Trophoblast cell (in vitro differentiated cells and primary cell): ENCODE measurements at regions not wholly inside any gene's neighbourhood (a gene's known extent, or its start where the extent isn't known, plus 50 kb on each side); places are given as distances from the start of the nearest gene placed in this dataset.

ENCODE experiments used
- DNase-seq, 2 donors: peaks; one replicate each; pipeline ENCODE4 v3.0.0-alpha.2; 2016
- H2AFZ ChIP-seq: 2 replicates; pipeline ENCODE4 v1.6.1; 2013; ENCODE audit warnings: low read length, moderate library complexity, mild to moderate bottlenecking; ENCODE audit not compliant: insufficient read depth, poor library complexity
- H2AK5ac ChIP-seq: 2 replicates; pipeline ENCODE4 v1.6.1; 2013; ENCODE audit warnings: mild to moderate bottlenecking, low read length
- H2BK120ac ChIP-seq: 2 replicates; pipeline ENCODE4 v1.6.1; 2013; ENCODE audit warnings: low read length, mild to moderate bottlenecking, moderate library complexity; ENCODE audit not compliant: insufficient read depth, poor library complexity
- H2BK12ac ChIP-seq: 2 replicates; pipeline ENCODE4 v1.6.1; 2013; ENCODE audit warnings: mild to moderate bottlenecking, low read length, moderate library complexity
- H2BK5ac ChIP-seq: 2 replicates; pipeline ENCODE4 v1.6.1; 2013; ENCODE audit warnings: low read length, low read depth, moderate library complexity, mild to moderate bottlenecking; ENCODE audit not compliant: poor library complexity
- H3K14ac ChIP-seq: 2 replicates; pipeline ENCODE4 v1.6.1; 2013; ENCODE audit warnings: mild to moderate bottlenecking, low read length
- H3K18ac ChIP-seq: 2 replicates; pipeline ENCODE4 v1.6.1; 2013; ENCODE audit warnings: mild to moderate bottlenecking, low read length
- H3K23ac ChIP-seq: 2 replicates; pipeline ENCODE4 v1.6.1; 2013; ENCODE audit warnings: low read length
- H3K27ac ChIP-seq: 2 replicates; pipeline ENCODE4 v1.5.1; 2013; ENCODE audit warnings: low read depth, mild to moderate bottlenecking, inconsistent platforms, low read length, moderate library complexity
- H3K27me3 ChIP-seq: 2 replicates; pipeline ENCODE4 v1.6.1; 2013; ENCODE audit warnings: inconsistent platforms, mild to moderate bottlenecking, low read length, moderate library complexity; ENCODE audit not compliant: insufficient read depth
- H3K36me3 ChIP-seq, 2 experiments: 1 replicate in 1 of 2; 2 replicates in 1 of 2; pipeline ENCODE4 v1.6.1; 2013; ENCODE audit warnings: low read length in 2 of 2, mild to moderate bottlenecking in 2 of 2, moderate library complexity in 1 of 2; ENCODE audit not compliant: insufficient read depth in 2 of 2, control insufficient read depth in 1 of 2
- H3K4ac ChIP-seq: 2 replicates; pipeline ENCODE4 v1.6.1; 2013; ENCODE audit warnings: low read depth, mild to moderate bottlenecking, low read length, moderate library complexity
- H3K4me1 ChIP-seq, 2 experiments: 1 replicate in 1 of 2; 2 replicates in 1 of 2; pipeline ENCODE4 v1.6.1; 2013; ENCODE audit warnings: low read length in 2 of 2, mild to moderate bottlenecking in 2 of 2, moderate library complexity in 1 of 2; ENCODE audit not compliant: insufficient read depth in 2 of 2, control insufficient read depth in 1 of 2
- H3K4me2 ChIP-seq: 2 replicates; pipeline ENCODE4 v1.6.1; 2013; ENCODE audit warnings: inconsistent platforms, mild to moderate bottlenecking, low read length, moderate library complexity
- H3K4me3 ChIP-seq: 2 replicates; pipeline ENCODE4 v1.5.1; 2013; ENCODE audit warnings: mild to moderate bottlenecking, low read depth, low read length, inconsistent platforms
- H3K79me1 ChIP-seq: one replicate; pipeline ENCODE4 v1.6.1; 2013; ENCODE audit warnings: low read length
- H3K79me2 ChIP-seq: 2 replicates; pipeline ENCODE4 v1.6.1; 2013; ENCODE audit warnings: low read length, mild to moderate bottlenecking; ENCODE audit not compliant: control insufficient read depth, insufficient read depth, poor library complexity
- H3K9ac ChIP-seq: 2 replicates; pipeline ENCODE4 v1.6.1; 2013; ENCODE audit warnings: mild to moderate bottlenecking, low read length
- H3K9me3 ChIP-seq: 2 replicates; pipeline ENCODE4 v1.6.1; 2013; ENCODE audit warnings: low read depth, mild to moderate bottlenecking, control low read depth, inconsistent platforms, low read length; ENCODE audit not compliant: insufficient read depth
- H4K12ac ChIP-seq: 2 replicates; pipeline ENCODE4 v1.6.1; 2013; ENCODE audit warnings: low read depth, mild to moderate bottlenecking, low read length, moderate library complexity
- H4K8ac ChIP-seq: 2 replicates; pipeline ENCODE4 v1.6.1; 2013; ENCODE audit warnings: low read depth, mild to moderate bottlenecking, low read length, moderate library complexity
- H4K91ac ChIP-seq: one replicate; pipeline ENCODE4 v1.6.1; 2013; ENCODE audit warnings: low read depth, mild to moderate bottlenecking, low read length, moderate library complexity
- WGBS: extraction: QIAGEN DNeasy Blood & Tissue Kit; methylation state at CpG from one replicate; pipeline ENCODE4 v1.1.7; 2013; ENCODE audit warnings: missing lambda C conversion rate; ENCODE audit not compliant: insufficient read length, insufficient coverage; ENCODE audit errors: extremely low coverage; 5-methylcytosine and 5-hydroxymethylcytosine counted together

GRCh38 chr17:77730376-77730775 lies 228.1 kb upstream of the TNRC6C start:
- Histone ChIP-seq H4K12ac (no peak overlapping the region), H3K4ac (no peak overlapping the region), H4K91ac (no peak overlapping the region), H3K79me2 (no peaks in the 10 kb centered on the region), H3K4me2 (no peak overlapping the region), H3K27me3 (peaks cover 1% of the 10 kb centered on the region), H2AFZ (no peak overlapping the region), H2BK5ac (no peak overlapping the region), H3K9me3 (peaks cover 2% of the 10 kb centered on the region), H3K14ac (no peak overlapping the region), H3K9ac (no peak overlapping the region), H2BK120ac (no peak overlapping the region), H3K4me1 (no peaks in the 10 kb centered on the region), H4K8ac (no peak overlapping the region), H3K27ac (no peak overlapping the region), H3K79me1 (no peaks in the 10 kb centered on the region), H3K18ac (no peak overlapping the region), H3K36me3 (no peaks in the 10 kb centered on the region), H3K23ac (no peak overlapping the region), H2BK12ac (no peak overlapping the region), H2AK5ac (no peak overlapping the region), H3K4me3 (no peak overlapping the region)
- DNase-seq = no peak

- H3K9me3 ChIP-seq = peaks cover 2% of the 10 kb centered on the region
- no peak for DNase-seq
- no peaks in the 10 kb centered on the region for H3K4me1 ChIP-seq
- no peak overlapping the region for H3K18ac ChIP-seq
- H2BK5ac ChIP-seq = no peak overlapping the region
- no peak overlapping the region for H4K8ac ChIP-seq
- H3K36me3 ChIP-seq = no peaks in the 10 kb centered on the region
- no peak overlapping the region for H4K91ac ChIP-seq
- no peak overlapping the region for H2AFZ ChIP-seq
- no peak overlapping the region for H3K14ac ChIP-seq
- no CpG with 5 or more reads among the region's 8 CpGs for WGBS
- no peaks in the 10 kb centered on the region for H3K79me2 ChIP-seq
- peaks cover 2% of the 10 kb centered on the region for H3K27me3 ChIP-seq
- H3K27ac ChIP-seq = no peak overlapping the region
- no peak overlapping the region for H2BK120ac ChIP-seq
- no peaks in the 10 kb centered on the region for H3K79me1 ChIP-seq
- no peak overlapping the region for H2AK5ac ChIP-seq
- H3K4ac ChIP-seq = no peak overlapping the region
- no peak overlapping the region for H4K12ac ChIP-seq
- no peak overlapping the region for H2BK12ac ChIP-seq
- H3K9ac ChIP-seq = no peak overlapping the region
- H3K4me2 ChIP-seq = no peak overlapping the region
- H3K4me3 ChIP-seq = no peak overlapping the region
- H3K23ac ChIP-seq = no peak overlapping the region
Measured at GRCh38 chr17:77733576-77734296, 224.8 kb upstream of the TNRC6C start.

DNA sequence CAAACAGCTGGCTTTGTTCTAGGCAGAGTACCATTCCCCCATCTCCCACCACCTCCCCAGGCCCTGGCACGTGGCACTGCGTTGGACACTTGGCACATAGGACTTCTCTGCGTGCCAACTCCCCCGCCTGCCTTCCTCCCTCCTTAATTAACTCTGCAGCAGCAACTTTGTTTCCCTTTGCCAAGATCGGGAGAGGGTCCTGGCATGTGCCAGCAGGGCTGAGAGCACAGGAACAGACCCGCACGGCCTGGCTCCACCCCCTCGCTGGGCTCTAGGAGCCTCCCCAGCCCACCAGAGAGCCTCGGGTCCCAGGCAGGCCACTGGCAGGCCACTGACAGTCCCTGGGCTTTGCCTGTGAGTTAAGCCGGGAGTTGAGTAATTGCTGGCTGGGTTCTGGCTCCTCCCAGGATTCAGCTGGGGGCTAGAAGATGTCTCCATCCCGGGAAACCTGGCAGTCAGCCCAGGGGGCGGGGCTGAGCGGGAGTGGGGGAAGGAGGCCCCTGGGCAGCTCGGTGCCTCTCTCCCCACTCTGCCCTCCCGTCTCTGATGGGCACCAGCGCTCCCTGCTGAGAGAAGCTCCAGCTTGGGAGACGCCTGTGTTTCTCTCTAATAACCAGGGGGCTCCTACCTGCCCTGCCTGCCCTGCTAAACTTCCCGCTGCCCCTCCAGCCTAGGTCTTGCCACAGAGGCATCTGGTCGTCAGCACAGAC lies 224.0 kb upstream of the TNRC6C start:
- Histone ChIP-seq H3K27ac (no peak overlapping the region), H3K36me3 (no peaks in the 10 kb centered on the region), H3K4me2 (no peak overlapping the region), H2AFZ (no peak overlapping the region), H2BK5ac (no peak overlapping the region), H2BK12ac (no peak overlapping the region), H2AK5ac (no peak overlapping the region), H3K4ac (no peak overlapping the region), H2BK120ac (no peak overlapping the region), H3K9me3 (peaks cover 3% of the 10 kb centered on the region), H4K12ac (no peak overlapping the region), H3K9ac (no peak overlapping the region), H4K91ac (no peak overlapping the region), H3K4me3 (no peak overlapping the region), H3K14ac (no peak overlapping the region), H3K79me1 (no peaks in the 10 kb centered on the region), H3K4me1 (no peaks in the 10 kb centered on the region), H3K23ac (no peak overlapping the region), H3K79me2 (no peaks in the 10 kb centered on the region), H3K18ac (no peak overlapping the region), H3K27me3 (peaks cover 2% of the 10 kb centered on the region), H4K8ac (no peak overlapping the region)
- WGBS = no CpG with 5 or more reads among the region's 19 CpGs
- DNase-seq = no peak

GRCh38 chr17:77735081-77735565 lies 223.4 kb upstream of the TNRC6C start:
- no peak overlapping the region for H2BK120ac ChIP-seq
- no peak overlapping the region for H3K23ac ChIP-seq
- no peak overlapping the region for H3K4me3 ChIP-seq
- H3K9ac ChIP-seq = no peak overlapping the region
- H3K18ac ChIP-seq = no peak overlapping the region
- no peak overlapping the region for H3K14ac ChIP-seq
- no peaks in the 10 kb centered on the region for H3K79me2 ChIP-seq
- no peak overlapping the region for H4K91ac ChIP-seq
- no peak overlapping the region for H4K12ac ChIP-seq
- H3K36me3 ChIP-seq = no peaks in the 10 kb centered on the region
- DNase-seq = no peak
- H3K27me3 ChIP-seq = peaks cover 2% of the 10 kb centered on the region
- H2BK12ac ChIP-seq = no peak overlapping the region
- no peak overlapping the region for H3K4ac ChIP-seq
- H3K4me2 ChIP-seq = no peak overlapping the region
- no CpG with 5 or more reads among the region's 10 CpGs for WGBS
- no peak overlapping the region for H3K27ac ChIP-seq
- no peaks in the 10 kb centered on the region for H3K79me1 ChIP-seq
- no peak overlapping the region for H2BK5ac ChIP-seq
- H2AK5ac ChIP-seq = no peak overlapping the region
- no peak overlapping the region for H4K8ac ChIP-seq
- H3K9me3 ChIP-seq = peaks cover 3% of the 10 kb centered on the region
- no peak overlapping the region for H2AFZ ChIP-seq
- no peaks in the 10 kb centered on the region for H3K4me1 ChIP-seq
